ENCODE measurements at regions not wholly inside any gene's neighbourhood (a gene's known extent, or its start where the extent isn't known, plus 50 kb on each side); places are given as distances from the start of the nearest gene placed in this dataset.

GRCh38 chr2:129224022-129224421, 755.4 kb upstream of the RAB6C start:
- TF ChIP-seq CTCF (IDR thresholded peaks at IDR 0.05) (no peak), POLR2A (IDR thresholded peaks at IDR 0.05) (no peak)

Measured in lower leg skin (tissue), 3 donors.